ENCODE measurements at regions not wholly inside any gene's neighbourhood (a gene's known extent, or its start where the extent isn't known, plus 50 kb on each side); places are given as distances from the start of the nearest gene placed in this dataset.

DNA sequence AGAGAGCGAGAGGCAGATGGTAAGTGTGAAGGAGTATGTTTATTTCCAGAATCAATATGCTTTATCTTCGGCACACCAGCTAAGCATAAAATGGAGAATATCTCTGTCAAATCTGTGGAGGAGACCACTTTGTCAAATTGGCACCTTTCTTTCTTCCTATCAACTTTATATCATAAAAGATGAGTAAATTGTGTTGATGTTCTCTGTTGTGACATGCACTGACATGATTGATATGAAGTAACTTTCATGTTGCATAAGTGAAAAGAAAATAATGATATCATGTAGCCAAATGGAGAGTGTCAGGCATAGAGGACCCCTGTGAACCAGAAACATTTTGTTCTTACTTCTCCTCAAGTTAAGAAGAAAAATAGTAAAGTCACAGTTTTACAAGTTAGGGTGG is 753.8 kb downstream of the ZNF385D start:
- no peak for TF ChIP-seq EZH2 (optimal IDR thresholded peaks at IDR 0.05; ENCODE audit: low read depth, low read length)
- TF ChIP-seq, protein P1, sequence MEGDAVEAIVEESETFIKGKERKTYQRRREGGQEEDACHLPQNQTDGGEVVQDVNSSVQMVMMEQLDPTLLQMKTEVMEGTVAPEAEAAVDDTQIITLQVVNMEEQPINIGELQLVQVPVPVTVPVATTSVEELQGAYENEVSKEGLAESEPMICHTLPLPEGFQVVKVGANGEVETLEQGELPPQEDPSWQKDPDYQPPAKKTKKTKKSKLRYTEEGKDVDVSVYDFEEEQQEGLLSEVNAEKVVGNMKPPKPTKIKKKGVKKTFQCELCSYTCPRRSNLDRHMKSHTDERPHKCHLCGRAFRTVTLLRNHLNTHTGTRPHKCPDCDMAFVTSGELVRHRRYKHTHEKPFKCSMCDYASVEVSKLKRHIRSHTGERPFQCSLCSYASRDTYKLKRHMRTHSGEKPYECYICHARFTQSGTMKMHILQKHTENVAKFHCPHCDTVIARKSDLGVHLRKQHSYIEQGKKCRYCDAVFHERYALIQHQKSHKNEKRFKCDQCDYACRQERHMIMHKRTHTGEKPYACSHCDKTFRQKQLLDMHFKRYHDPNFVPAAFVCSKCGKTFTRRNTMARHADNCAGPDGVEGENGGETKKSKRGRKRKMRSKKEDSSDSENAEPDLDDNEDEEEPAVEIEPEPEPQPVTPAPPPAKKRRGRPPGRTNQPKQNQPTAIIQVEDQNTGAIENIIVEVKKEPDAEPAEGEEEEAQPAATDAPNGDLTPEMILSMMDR (IDR thresholded peaks at IDR 0.05; ENCODE audit: low read length): no peak
